Heart left ventricle (tissue), 16 donors: ENCODE measurements at regions not wholly inside any gene's neighbourhood (a gene's known extent, or its start where the extent isn't known, plus 50 kb on each side); places are given as distances from the start of the nearest gene placed in this dataset.

Source experiments
- ATAC-seq, 4 donors: fragments of 200-7000 bp; cut with Tn5 transposase; one replicate each; pipeline ENCODE4 v1.9.1; 2020 to 2022; ENCODE audit warnings: moderate library complexity in 4 of 4, mild to moderate bottlenecking in 3 of 4, moderate number of reproducible peaks in 1 of 4
- DNase-seq, 5 donors: peaks; one replicate each; pipeline ENCODE4 v3.0.0-alpha.2; 2020
- H3K27ac ChIP-seq, 12 donors: fragments of 200-600 bp; sonication (generic) in 4 of 12; one replicate each; pipeline versions ENCODE4 v1.5.0 to v1.8.0; 2016 to 2022; ENCODE audit warnings: mild to moderate bottlenecking in 2 of 12
- H3K27me3 ChIP-seq, 9 donors: fragments of 200-600 bp; sonication (generic) in 2 of 9; one replicate each; pipeline versions ENCODE4 v1.5.1 to v1.8.0; 2016 to 2022; ENCODE audit warnings: mild to moderate bottlenecking in 3 of 9
- H3K36me3 ChIP-seq, 9 donors: fragments of 200-600 bp; sonication (generic) in 2 of 9; one replicate each; pipeline versions ENCODE4 v1.5.0 to v1.8.0; 2018 to 2022; ENCODE audit warnings: mild to moderate bottlenecking in 2 of 9
- H3K4me1 ChIP-seq, 12 donors: fragments of 200-600 bp; sonication (generic) in 4 of 12; one replicate each; pipeline versions ENCODE4 v1.5.0 to v1.8.0; 2016 to 2022; ENCODE audit warnings: mild to moderate bottlenecking in 3 of 12
- H3K4me3 ChIP-seq, 12 donors: fragments of 200-600 bp; sonication (generic) in 4 of 12; one replicate each; pipeline versions ENCODE4 v1.5.0 to v1.8.0; 2017 to 2022; ENCODE audit warnings: mild to moderate bottlenecking in 9 of 12, moderate library complexity in 4 of 12
- H3K9me3 ChIP-seq, 12 donors: fragments of 200-600 bp; sonication (generic) in 4 of 12; one replicate each; pipeline versions ENCODE4 v1.5.0 to v1.8.0; 2016 to 2022; ENCODE audit warnings: mild to moderate bottlenecking in 1 of 12
- POLR2A ChIP-seq, 2 donors: fragments of 450-650 bp; IDR thresholded peaks; one replicate each; pipeline ENCODE4 v1.6.1; 2017; ENCODE audit warnings: antibody characterized with exemption in 2 of 2, mild to moderate bottlenecking in 2 of 2, moderate library complexity in 2 of 2
- WGBS, 4 donors: extraction: QIAGEN DNeasy Blood & Tissue Kit in 2 of 4; methylation state at CpG; one replicate each; pipeline versions ENCODE4 v1.1.5 to v1.1.7; 2013 to 2018; 5-methylcytosine and 5-hydroxymethylcytosine counted together
- intact Hi-C, 10 donors: fragments of 100-400 bp; cut with DNase I; formaldehyde crosslinking; loops; one replicate each; pipeline versions ENCODE4 v1.11.1 to v1.14.2; 2022
- TF ChIP-seq, protein P1 (sequence below), 12 donors: fragments of 200-600 bp; sonication (generic) in 4 of 12; IDR thresholded peaks; one replicate each; pipeline versions ENCODE4 v1.5.0 to v1.8.0; 2018 to 2022; ENCODE audit warnings: antibody characterized with exemption in 12 of 12, mild to moderate bottlenecking in 5 of 12
- donor health status: ischemic (EF 13 %, LVEDD 7.1; RV severe dilation, severe dysfunction).
- donor health status: healthy with polysubstance abuse.
- donor health status: DM: no; HTN: yes; CAD: no.
- donor health status: DM: no; HTN: no; CAD: no.
- donor health status: ischemic (EF 25% LVEDD 6.9; RV normal size, moderate dysfunction).
- donor health status: ischemic (EF 25% LVEDD 5.7; RV mildly dilated, moderate dysfunction).
- donor health status: healthy.
- donor health status: DM: yes; HTN: yes; CAD: no.
- donor health status: ischemic (EF 35%, LVEDD 5.7; RV mildly dilated, moderate dysfunction).
- donor health status: nonischemic (EF 11% LVEDD 7.7; RV severe dilation, severe dysfunction).
- donor health status: DM: yes; HTN: yes; CAD: no.
- donor health status: PGD.
- donor health status: ischemic (EF 29% LVEDD 5.4; RV normal size, mild dysfunction).
- donor health status: nonischemic (EF 23%, LVEDD 6.1; RV moderate dilation, normal function).

DNA sequence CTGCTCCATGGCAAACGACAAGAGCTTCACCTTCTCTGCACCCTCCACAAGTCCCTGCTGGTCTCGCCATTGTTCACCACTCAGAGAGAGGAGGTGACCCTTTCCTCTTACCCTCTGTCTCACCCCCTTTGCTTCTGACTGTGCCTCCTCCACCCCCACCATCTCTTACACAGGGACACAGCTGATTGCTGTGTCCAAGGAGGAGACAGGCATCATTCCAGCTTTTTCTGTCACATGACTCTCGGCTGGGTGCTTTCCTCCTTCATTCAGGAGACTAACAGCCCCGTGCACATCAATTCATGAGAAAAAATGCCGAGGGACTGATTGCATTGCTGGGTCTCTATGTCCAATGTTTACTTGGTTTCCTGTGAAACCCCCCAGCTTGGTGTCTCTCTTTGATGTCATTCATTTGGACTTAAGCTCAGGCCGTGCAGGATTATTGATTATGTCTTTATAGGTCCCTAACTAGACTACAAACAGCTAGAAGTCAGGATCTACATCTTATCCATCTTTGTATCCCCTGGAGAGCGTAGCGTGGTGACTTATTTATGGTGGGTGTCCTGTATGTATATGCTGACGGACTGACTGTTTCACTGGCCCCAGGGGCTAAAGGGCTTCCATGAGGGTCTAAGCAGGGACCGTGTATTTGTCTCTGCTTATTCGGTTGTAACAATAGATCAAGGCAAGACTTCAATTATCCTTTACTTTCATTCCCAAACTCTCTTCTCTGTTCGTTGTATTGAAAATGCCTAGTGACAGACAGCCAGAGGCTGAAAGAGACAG is 82.2 kb upstream of the CDH13 start:
- peak in 3 of 4 donors; percentile 50 to 66 (median 61) for ATAC-seq
- DNase-seq, result no peak
- Histone ChIP-seq H3K4me1 (peaks cover 0 to 14% (median 0%) of the 10 kb centered on the region in 12 donors), H3K27me3 (peaks cover 0 to 4% (median 0%) of the 10 kb centered on the region in 9 donors), H3K9me3 (no peaks in the 10 kb centered on the region), H3K4me3 (no peak overlapping the region), H3K36me3 (no peaks in the 10 kb centered on the region), H3K27ac (no peak overlapping the region)
- 53 to 64% (median 55%) methylated on average over 12 of the region's 12 CpGs for WGBS, 4 donors
- TF ChIP-seq POLR2A (IDR thresholded peaks at IDR 0.05), result no peak
- TF ChIP-seq, protein P1, sequence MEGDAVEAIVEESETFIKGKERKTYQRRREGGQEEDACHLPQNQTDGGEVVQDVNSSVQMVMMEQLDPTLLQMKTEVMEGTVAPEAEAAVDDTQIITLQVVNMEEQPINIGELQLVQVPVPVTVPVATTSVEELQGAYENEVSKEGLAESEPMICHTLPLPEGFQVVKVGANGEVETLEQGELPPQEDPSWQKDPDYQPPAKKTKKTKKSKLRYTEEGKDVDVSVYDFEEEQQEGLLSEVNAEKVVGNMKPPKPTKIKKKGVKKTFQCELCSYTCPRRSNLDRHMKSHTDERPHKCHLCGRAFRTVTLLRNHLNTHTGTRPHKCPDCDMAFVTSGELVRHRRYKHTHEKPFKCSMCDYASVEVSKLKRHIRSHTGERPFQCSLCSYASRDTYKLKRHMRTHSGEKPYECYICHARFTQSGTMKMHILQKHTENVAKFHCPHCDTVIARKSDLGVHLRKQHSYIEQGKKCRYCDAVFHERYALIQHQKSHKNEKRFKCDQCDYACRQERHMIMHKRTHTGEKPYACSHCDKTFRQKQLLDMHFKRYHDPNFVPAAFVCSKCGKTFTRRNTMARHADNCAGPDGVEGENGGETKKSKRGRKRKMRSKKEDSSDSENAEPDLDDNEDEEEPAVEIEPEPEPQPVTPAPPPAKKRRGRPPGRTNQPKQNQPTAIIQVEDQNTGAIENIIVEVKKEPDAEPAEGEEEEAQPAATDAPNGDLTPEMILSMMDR (IDR thresholded peaks at IDR 0.05), result no peak
- intact Hi-C loops, result loop anchor here in 1 of 10 donors (5.0 kb wide), 1 partner anchor 152 kb away; no protein-coding TSS in a partner anchor

DNA sequence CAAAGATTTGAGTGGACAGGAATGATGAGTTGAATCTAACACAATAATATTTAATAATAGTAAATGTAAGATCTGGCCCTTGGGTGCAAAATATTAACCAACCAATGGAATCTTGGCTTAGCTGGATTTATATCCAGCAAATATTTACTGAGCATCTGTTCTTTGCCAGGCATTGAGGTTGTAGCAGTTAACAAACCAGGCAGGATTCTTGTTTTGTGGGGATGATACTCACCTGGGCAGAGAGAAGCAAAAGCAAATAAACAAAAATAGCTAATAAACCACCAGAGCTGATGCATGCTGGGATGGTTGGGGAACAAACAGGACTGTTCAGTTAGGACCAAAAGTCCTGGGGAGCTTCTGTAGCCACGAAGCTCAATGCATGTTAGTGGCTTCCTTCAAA is 84.1 kb upstream of the CDH13 start:
- Histone ChIP-seq H3K27me3 (peaks cover 0 to 7% (median 0%) of the 10 kb centered on the region in 9 donors), H3K4me1 (peaks cover 0 to 11% (median 0%) of the 10 kb centered on the region in 12 donors), H3K4me3 (no peak overlapping the region), H3K27ac (no peak overlapping the region), H3K36me3 (no peaks in the 10 kb centered on the region), H3K9me3 (peaks cover 0 to 8% (median 1%) of the 10 kb centered on the region in 12 donors)
- ATAC-seq, result no peak
- no peak for DNase-seq
- WGBS, 4 donors, result 72 to 88% (median 87%) methylated on average over 1 of the region's 1 CpG
- no peak for TF ChIP-seq POLR2A (IDR thresholded peaks at IDR 0.05)
- TF ChIP-seq, protein P1 (IDR thresholded peaks at IDR 0.05), result no peak
- intact Hi-C loops, result loop anchor here in 1 of 10 donors (5.0 kb wide), 1 partner anchor 150 kb away; no protein-coding TSS in a partner anchor

DNA sequence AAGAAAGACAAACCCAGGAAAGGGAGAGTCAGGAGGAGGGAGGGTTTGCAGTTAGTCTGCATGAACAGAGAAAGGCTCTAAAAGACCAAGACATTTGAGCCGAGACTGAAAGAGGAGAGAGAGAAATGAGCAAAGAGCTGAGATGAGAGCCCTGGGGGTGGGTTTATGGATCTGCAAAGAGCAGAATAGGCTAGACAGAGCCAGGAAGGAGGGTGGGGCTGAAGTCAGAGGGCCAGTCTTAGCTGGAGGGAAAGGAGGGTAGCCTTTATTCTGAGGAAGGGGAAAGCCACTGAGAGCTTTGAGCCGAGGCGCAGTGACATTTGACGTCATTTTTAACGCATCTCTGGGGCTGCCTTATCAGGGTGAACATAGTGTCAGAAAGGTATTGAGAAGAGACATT is 85.7 kb upstream of the CDH13 start:
- DNase-seq, result no peak
- Histone ChIP-seq H3K9me3 (peaks cover 0 to 14% (median 2%) of the 10 kb centered on the region in 12 donors), H3K4me3 (no peak overlapping the region), H3K27ac (no peak overlapping the region), H3K27me3 (peaks cover 0 to 7% (median 0%) of the 10 kb centered on the region in 9 donors), H3K4me1 (peaks cover 0 to 11% (median 0%) of the 10 kb centered on the region in 12 donors), H3K36me3 (no peaks in the 10 kb centered on the region)
- WGBS, 4 donors, result 68 to 88% (median 80%) methylated on average over 5 of the region's 5 CpGs
- TF ChIP-seq, protein P1 (IDR thresholded peaks at IDR 0.05), result no peak
- no peak for TF ChIP-seq POLR2A (IDR thresholded peaks at IDR 0.05)
- no peak for ATAC-seq
- intact Hi-C loops, result loop anchor here in 1 of 10 donors (5.0 kb wide), 1 partner anchor 149 kb away; no protein-coding TSS in a partner anchor

DNA sequence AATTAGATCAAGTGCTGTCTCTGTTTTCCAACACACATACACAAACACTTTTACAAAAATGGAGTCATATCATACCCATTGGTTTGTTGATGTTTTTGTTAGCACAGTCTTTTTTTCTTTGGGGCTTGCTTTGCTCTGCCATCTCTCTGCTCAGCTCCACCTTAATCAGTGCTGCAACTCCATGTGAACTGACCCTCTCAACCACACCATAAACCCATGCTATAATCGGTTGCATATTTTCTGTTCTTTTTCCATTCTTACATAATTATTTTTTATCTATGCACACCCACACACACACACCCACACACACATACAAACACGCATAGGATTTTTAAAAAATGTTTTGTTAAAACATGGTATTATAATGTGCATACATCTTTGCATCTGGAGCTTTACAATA is 91.0 kb upstream of the CDH13 start:
- Histone ChIP-seq H3K27ac (no peak overlapping the region), H3K27me3 (peaks cover 0 to 7% (median 0%) of the 10 kb centered on the region in 9 donors), H3K36me3 (no peaks in the 10 kb centered on the region), H3K4me3 (no peak overlapping the region), H3K4me1 (no peaks in the 10 kb centered on the region), H3K9me3 (peaks cover 0 to 14% (median 2%) of the 10 kb centered on the region in 12 donors)
- no peak for ATAC-seq
- no peak for DNase-seq
- WGBS, 4 donors, result 64 to 77% (median 73%) methylated on average over 2 of the region's 2 CpGs
- TF ChIP-seq POLR2A (IDR thresholded peaks at IDR 0.05), result no peak
- TF ChIP-seq, protein P1 (IDR thresholded peaks at IDR 0.05), result no peak
- intact Hi-C loops, result no loop called here
